ENCODE measurements at regions not wholly inside any gene's neighbourhood (a gene's known extent, or its start where the extent isn't known, plus 50 kb on each side); places are given as distances from the start of the nearest gene placed in this dataset.

DNA sequence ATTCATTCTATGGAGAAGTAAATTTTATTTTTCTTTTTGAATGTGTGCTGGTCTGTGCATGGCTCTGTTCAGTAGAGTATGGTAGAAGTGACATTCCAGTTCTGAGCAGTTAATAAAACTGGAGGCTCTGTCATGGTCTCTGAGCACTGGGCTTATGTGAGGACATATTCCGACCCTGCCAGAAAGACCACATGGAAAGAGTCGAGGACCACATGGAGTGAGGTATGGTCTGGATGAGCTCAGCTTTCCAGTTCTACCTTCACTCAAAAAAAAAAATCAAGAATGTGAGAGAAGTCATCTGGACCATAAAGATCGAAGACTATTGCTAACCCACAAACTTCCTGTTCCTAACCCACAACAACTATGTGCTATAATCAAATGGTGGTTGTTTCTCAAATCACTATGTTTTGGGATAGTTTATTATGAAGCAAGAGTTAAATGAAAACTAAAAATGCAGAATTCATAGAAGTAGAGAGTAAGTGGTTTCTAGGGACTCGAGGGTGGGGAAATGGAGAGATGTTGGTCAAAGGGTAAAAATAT, 534.2 kb upstream of the ANO5 start:
- TF ChIP-seq POLR2AphosphoS5 (IDR thresholded peaks at IDR 0.05; ENCODE audit: low read depth, low read length) (no peak), FOXP2 (optimal IDR thresholded peaks at IDR 0.05; ENCODE audit: borderline replicate concordance, extremely low read depth, extremely low read length, insufficient read depth) (no peak)
- TF ChIP-seq, protein P1, sequence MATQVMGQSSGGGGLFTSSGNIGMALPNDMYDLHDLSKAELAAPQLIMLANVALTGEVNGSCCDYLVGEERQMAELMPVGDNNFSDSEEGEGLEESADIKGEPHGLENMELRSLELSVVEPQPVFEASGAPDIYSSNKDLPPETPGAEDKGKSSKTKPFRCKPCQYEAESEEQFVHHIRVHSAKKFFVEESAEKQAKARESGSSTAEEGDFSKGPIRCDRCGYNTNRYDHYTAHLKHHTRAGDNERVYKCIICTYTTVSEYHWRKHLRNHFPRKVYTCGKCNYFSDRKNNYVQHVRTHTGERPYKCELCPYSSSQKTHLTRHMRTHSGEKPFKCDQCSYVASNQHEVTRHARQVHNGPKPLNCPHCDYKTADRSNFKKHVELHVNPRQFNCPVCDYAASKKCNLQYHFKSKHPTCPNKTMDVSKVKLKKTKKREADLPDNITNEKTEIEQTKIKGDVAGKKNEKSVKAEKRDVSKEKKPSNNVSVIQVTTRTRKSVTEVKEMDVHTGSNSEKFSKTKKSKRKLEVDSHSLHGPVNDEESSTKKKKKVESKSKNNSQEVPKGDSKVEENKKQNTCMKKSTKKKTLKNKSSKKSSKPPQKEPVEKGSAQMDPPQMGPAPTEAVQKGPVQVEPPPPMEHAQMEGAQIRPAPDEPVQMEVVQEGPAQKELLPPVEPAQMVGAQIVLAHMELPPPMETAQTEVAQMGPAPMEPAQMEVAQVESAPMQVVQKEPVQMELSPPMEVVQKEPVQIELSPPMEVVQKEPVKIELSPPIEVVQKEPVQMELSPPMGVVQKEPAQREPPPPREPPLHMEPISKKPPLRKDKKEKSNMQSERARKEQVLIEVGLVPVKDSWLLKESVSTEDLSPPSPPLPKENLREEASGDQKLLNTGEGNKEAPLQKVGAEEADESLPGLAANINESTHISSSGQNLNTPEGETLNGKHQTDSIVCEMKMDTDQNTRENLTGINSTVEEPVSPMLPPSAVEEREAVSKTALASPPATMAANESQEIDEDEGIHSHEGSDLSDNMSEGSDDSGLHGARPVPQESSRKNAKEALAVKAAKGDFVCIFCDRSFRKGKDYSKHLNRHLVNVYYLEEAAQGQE (IDR thresholded peaks at IDR 0.05; ENCODE audit: insufficient read depth in 1 of 2, low read depth in 2 of 2, low read length in 2 of 2), result no peak
